Tibial artery (tissue), 4 donors: ENCODE measurements at regions not wholly inside any gene's neighbourhood (a gene's known extent, or its start where the extent isn't known, plus 50 kb on each side); places are given as distances from the start of the nearest gene placed in this dataset.

Experiments
- DNase-seq, 2 donors: peaks; one replicate each; pipeline ENCODE4 v3.0.0-alpha.2; 2019
- H3K27ac ChIP-seq, 2 donors: fragments of 200-600 bp; sonication (generic) in 1 of 2; 1 replicate in 1 of 2; 2 replicates in 1 of 2; pipeline ENCODE4 v1.5.1; 2018 to 2019; ENCODE audit warnings: mild to moderate bottlenecking in 1 of 2
- H3K27me3 ChIP-seq, 2 donors: fragments of 200-600 bp; sonication (generic) in 1 of 2; one replicate each; pipeline versions ENCODE4 v1.5.1 to v1.6.0; 2016 to 2019
- H3K36me3 ChIP-seq, 3 donors: fragments of 200-600 bp; sonication (generic) in 2 of 3; one replicate each; pipeline ENCODE4 v1.5.1; 2016 to 2019; ENCODE audit warnings: mild to moderate bottlenecking in 2 of 3
- H3K4me1 ChIP-seq, 4 donors: fragments of 200-600 bp; sonication (generic) in 2 of 4; 1 replicate in 3 of 4; 2 replicates in 1 of 4; pipeline ENCODE4 v1.5.1; 2016 to 2019
- H3K4me3 ChIP-seq, 2 donors: fragments of 200-600 bp; sonication (generic) in 1 of 2; 1 replicate in 1 of 2; 2 replicates in 1 of 2; pipeline ENCODE4 v1.5.1; 2018 to 2019; ENCODE audit warnings: mild to moderate bottlenecking in 2 of 2
- H3K9me3 ChIP-seq, 3 donors: fragments of 200-600 bp; sonication (generic) in 1 of 3; one replicate each; pipeline ENCODE4 v1.5.1; 2016 to 2019
- intact Hi-C: fragments of 100-400 bp; cut with DNase I; formaldehyde crosslinking; loops from one replicate; pipeline ENCODE4 v1.15.0; 2023; ENCODE audit warnings: low total_unique reads
- TF ChIP-seq, protein P1 (sequence below), 2 experiments: fragments of 200-600 bp in 1 of 2; fragments of 450-650 bp in 1 of 2; IDR thresholded peaks; one replicate each; pipeline ENCODE4 v1.5.1; 2017 to 2019; ENCODE audit warnings: antibody characterized with exemption in 2 of 2, mild to moderate bottlenecking in 1 of 2, moderate library complexity in 1 of 2

DNA sequence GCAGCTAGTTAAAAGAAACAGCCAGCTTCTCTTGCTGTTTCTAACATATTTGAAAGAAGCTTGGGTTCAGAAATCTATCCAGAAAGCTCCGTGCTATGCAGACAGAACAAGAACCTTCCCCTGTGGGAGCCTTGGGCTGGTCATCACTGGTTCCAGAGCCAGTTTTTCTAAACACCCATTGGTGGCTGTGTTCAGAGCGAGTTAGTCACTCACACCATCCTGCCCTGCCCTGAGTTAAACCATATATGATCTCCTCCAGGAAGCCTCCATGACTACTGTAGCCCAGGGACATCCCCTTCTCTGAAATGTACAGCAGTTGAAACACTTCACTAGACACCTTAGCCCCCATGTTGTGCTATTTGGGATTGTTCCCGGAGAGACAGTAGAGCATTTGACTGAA, 200.8 kb upstream of the SGCG start:
- intact Hi-C loops, result no loop called here
- Histone ChIP-seq H3K4me1 (no peaks in the 10 kb centered on the region), H3K36me3 (no peaks in the 10 kb centered on the region), H3K27me3 (no peaks in the 10 kb centered on the region), H3K27ac (no peak overlapping the region), H3K4me3 (no peak overlapping the region), H3K9me3 (peaks cover 0 to 15% (median 7%) of the 10 kb centered on the region in 3 donors)
- no peak for DNase-seq
- TF ChIP-seq, protein P1, sequence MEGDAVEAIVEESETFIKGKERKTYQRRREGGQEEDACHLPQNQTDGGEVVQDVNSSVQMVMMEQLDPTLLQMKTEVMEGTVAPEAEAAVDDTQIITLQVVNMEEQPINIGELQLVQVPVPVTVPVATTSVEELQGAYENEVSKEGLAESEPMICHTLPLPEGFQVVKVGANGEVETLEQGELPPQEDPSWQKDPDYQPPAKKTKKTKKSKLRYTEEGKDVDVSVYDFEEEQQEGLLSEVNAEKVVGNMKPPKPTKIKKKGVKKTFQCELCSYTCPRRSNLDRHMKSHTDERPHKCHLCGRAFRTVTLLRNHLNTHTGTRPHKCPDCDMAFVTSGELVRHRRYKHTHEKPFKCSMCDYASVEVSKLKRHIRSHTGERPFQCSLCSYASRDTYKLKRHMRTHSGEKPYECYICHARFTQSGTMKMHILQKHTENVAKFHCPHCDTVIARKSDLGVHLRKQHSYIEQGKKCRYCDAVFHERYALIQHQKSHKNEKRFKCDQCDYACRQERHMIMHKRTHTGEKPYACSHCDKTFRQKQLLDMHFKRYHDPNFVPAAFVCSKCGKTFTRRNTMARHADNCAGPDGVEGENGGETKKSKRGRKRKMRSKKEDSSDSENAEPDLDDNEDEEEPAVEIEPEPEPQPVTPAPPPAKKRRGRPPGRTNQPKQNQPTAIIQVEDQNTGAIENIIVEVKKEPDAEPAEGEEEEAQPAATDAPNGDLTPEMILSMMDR (IDR thresholded peaks at IDR 0.05), result no peak

DNA sequence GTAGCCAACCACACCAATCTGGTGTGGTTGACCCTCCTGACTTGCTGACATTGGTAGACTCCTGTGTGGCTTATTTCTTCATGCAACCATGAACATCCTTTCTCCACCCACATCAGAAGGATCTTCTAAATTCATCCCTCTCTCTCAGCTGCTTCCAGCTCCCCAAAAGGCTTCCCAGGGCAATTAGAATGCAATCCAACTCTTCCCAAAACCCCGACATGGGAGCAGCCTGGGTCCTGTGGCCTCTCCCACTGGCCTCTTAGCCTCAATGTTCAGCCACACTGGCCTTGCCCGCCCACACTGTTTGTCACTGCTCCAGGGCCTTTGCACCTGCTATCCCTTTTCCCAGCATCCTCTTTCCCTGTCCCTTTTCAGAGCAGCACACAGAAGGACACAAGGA, 199.8 kb upstream of the SGCG start:
- Histone ChIP-seq H3K36me3 (no peaks in the 10 kb centered on the region), H3K4me1 (no peaks in the 10 kb centered on the region), H3K27ac (no peak overlapping the region), H3K4me3 (no peak overlapping the region), H3K27me3 (no peaks in the 10 kb centered on the region), H3K9me3 (peaks cover 0 to 15% (median 7%) of the 10 kb centered on the region in 3 donors)
- intact Hi-C loops, result no loop called here
- no peak for DNase-seq
- TF ChIP-seq, protein P1 (IDR thresholded peaks at IDR 0.05), result no peak

DNA sequence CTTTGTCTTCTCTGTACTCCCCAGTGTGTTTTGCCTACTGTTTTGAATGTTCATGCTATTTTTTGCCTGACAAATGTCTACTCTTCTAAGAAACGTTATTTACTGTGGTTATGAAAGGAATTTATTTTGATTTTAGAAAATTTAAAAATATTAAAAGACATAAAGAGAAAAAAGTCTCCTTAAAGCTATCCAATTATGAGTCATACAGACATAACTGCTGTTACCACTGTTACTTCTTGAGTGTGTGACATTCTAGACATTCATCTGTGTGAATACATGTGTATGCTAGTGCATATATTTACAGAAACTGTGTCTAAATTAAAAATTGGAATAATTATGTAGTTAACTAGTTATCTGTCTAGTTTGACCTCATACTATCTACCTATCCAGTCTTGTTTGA, 187.6 kb upstream of the SGCG start:
- Histone ChIP-seq H3K36me3 (no peaks in the 10 kb centered on the region), H3K27ac (no peak overlapping the region), H3K4me3 (no peak overlapping the region), H3K27me3 (no peaks in the 10 kb centered on the region), H3K4me1 (no peaks in the 10 kb centered on the region), H3K9me3 (no peaks in the 10 kb centered on the region)
- intact Hi-C loops, result no loop called here
- DNase-seq, result no peak
- TF ChIP-seq, protein P1 (IDR thresholded peaks at IDR 0.05), result no peak

DNA sequence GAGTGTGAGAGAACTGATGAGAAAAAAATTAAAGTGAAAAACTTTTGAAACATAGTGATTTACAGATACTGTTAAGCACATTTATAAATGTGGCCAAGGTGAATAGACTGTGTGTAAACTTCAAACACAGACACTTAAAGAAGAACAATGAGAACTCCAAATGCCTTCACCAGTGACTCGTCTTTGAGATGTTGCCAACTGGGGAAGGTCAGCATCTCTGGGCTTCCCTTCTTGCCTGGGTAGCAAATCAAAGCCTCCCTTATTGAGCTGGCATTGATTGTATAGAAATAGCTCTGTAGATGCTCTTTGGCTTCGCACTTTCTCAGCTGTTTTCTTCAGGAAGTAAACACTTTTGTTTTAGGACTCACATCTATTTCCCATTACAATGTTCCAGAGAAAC, 177.3 kb upstream of the SGCG start:
- no peaks in the 10 kb centered on the region for H3K4me1 ChIP-seq
- no peaks in the 10 kb centered on the region for H3K27me3 ChIP-seq
- no peaks in the 10 kb centered on the region for H3K9me3 ChIP-seq
- intact Hi-C loops, result no loop called here
- no peak overlapping the region for H3K4me3 ChIP-seq
- no peak overlapping the region for H3K27ac ChIP-seq
- DNase-seq, result no peak
- TF ChIP-seq, protein P1 (IDR thresholded peaks at IDR 0.05), result no peak
- no peaks in the 10 kb centered on the region for H3K36me3 ChIP-seq

DNA sequence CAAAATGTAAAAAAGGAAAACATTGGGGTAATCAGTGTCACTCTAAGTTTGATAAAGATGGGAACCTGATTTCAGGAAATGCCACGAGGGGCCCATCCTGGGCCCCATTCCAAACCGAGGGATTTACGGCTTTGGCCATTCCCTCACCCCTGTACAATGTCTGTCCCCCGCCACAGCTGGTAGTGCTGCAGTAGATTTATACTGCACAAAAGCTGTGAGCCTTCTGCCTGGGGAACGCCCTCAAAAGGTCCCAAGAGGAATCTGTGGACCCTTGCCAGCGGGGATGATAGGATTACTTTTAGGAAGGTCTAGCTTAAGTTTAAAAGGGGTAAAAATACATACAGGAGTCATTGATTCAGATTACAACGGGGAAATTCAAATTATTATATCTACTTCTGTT, 173.4 kb upstream of the SGCG start:
- no peaks in the 10 kb centered on the region for H3K36me3 ChIP-seq
- no peak overlapping the region for H3K27ac ChIP-seq
- H3K9me3 ChIP-seq, result no peaks in the 10 kb centered on the region
- H3K27me3 ChIP-seq, result no peaks in the 10 kb centered on the region
- no peak for DNase-seq
- TF ChIP-seq, protein P1 (IDR thresholded peaks at IDR 0.05), result no peak
- H3K4me3 ChIP-seq, result no peak overlapping the region
- no peaks in the 10 kb centered on the region for H3K4me1 ChIP-seq
- intact Hi-C loops, result no loop called here

DNA sequence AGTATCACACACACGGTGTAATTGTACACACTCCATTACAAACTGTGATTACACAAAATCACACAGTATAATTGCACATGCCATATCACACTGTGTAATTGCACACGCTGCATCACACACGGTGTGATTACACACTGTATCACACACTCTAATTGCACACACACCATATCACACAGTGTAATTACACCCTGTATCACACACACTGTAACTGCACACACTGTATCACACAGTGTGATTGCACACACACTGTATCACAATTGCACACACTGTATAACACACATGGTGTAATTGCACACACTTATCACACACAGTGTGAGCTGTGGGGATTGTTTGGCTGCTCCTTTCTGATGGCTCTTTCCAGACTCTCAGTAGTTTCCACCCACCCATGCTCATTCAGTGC, 162.6 kb upstream of the SGCG start:
- no peak for DNase-seq
- Histone ChIP-seq H3K9me3 (no peaks in the 10 kb centered on the region), H3K27ac (no peak overlapping the region), H3K4me3 (no peak overlapping the region), H3K4me1 (no peaks in the 10 kb centered on the region), H3K27me3 (no peaks in the 10 kb centered on the region), H3K36me3 (no peaks in the 10 kb centered on the region)
- TF ChIP-seq, protein P1 (IDR thresholded peaks at IDR 0.05), result no peak
- intact Hi-C loops, result no loop called here
